ENCODE measurements at regions not wholly inside any gene's neighbourhood (a gene's known extent, or its start where the extent isn't known, plus 50 kb on each side); places are given as distances from the start of the nearest gene placed in this dataset.
A peak's percentile ranks its signal among the peaks of the same experiment; 100 is the strongest.
"Not testable (repeated sequence)": the region's sequence is repeated elsewhere in the genome, so short reads cannot be mapped to it uniquely, and the experiment has no call there.

DNA sequence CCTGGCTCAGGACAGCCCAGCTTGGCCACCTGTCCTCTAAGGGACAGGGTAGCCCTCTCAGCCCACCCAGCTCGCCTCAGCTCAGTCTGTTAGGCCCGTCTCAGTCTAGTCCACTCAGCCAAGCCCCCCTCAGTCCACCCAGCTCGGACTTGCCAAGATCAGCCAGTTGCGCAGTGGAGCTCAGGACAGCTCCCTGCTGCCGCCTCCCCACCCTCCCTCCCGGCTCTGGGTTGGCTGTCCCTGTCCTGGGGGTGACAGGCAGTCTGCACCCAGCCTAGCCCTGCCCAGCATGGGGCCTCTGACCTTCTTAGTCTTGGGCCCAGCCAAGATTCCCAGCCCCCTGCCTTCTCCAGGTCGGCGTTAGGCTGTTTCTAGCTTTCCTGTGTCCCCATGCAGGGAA lies 196.9 kb downstream of the TMEM121 start:
- DNase-seq (ENCODE audit: extremely low spot score in 2 of 2) = not testable (repeated sequence)

DNA sequence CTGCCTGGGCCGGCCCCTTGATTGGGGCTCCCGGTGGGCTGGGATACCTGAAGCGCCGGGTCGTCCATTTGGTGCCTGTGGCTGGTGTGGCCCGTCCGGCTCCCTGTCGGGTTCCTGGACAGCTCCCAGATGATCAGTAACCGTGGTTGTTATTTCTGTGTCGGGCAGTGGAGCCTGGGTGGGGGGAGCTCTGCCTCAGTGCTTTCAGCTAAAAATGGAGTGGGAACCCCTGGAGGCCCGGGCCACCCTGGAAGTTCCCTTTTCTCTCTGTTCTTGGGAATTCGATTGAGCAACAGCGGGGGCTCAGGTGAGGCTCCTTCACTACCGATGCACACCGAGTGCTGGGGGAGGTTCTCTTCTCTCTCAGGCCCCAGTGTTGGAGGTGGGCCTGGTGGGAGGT lies 197.4 kb downstream of the TMEM121 start:
- H3K27me3 ChIP-seq; DNase-seq (ENCODE audit: extremely low spot score in 2 of 2); H3K36me3 ChIP-seq; H3K27ac ChIP-seq; H3K4me1 ChIP-seq; H3K9me3 ChIP-seq; intact Hi-C loops (cut with DNase I); H3K4me3 ChIP-seq: not testable (repeated sequence)

More for the DNA sequence above, 196.9 kb downstream of the TMEM121 start:
- H3K27ac ChIP-seq; H3K36me3 ChIP-seq; H3K4me3 ChIP-seq; intact Hi-C loops (cut with DNase I); H3K27me3 ChIP-seq; H3K9me3 ChIP-seq; H3K4me1 ChIP-seq: not testable (repeated sequence)

DNA sequence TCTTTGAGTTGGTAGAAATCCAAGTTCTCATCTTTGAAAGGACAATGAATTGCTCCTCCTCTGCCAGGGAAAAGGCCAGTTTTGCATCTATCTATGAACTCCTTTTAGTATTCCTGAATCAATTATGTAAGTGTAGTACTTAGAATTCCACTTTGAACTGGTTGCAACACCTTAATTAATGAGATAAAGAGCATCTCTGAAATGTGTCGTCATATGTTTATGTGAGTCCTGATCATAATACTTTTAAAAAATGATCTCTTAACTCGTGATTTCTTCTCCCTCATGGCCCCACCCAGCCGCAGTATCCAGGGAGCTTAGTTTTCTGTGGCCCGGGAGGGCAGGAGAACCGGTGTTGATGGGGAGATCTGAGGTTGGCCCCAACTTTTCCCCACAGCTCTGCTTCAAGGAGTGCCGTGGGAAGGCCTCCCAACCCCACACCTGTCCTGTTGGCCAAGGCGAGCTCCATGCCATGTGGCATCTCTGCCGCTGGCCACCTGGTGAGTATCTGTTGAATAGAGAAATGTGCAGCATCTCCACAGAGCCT lies 203.5 kb downstream of the TMEM121 start:
- H3K4me3 ChIP-seq; H3K36me3 ChIP-seq; H3K9me3 ChIP-seq; DNase-seq (ENCODE audit: extremely low spot score in 2 of 2); intact Hi-C loops (cut with DNase I); H3K27me3 ChIP-seq; H3K4me1 ChIP-seq; H3K27ac ChIP-seq: not testable (repeated sequence)

DNA sequence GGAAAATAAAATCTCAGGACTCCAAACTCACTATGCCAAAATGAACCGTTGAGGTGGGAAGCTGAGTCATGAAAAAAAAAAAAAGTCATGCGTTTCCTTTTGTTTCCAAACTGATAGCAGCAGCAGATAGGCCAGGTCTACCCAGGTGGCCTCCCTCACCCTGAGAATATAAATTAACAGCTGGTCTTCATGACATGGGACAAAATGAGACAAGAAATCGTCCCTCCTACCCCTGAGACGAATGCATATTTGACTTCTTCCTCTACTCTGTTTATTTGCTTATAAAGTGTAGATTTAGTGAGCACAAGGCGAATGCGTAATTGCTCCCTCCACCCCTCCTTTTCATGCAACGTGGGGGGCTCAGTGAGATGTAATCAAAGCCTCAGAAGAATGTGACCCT lies 204.3 kb downstream of the TMEM121 start:
- H3K4me1 ChIP-seq; H3K27ac ChIP-seq; H3K36me3 ChIP-seq; DNase-seq (ENCODE audit: extremely low spot score in 2 of 2); H3K27me3 ChIP-seq; H3K9me3 ChIP-seq; intact Hi-C loops (cut with DNase I); H3K4me3 ChIP-seq: not testable (repeated sequence)

DNA sequence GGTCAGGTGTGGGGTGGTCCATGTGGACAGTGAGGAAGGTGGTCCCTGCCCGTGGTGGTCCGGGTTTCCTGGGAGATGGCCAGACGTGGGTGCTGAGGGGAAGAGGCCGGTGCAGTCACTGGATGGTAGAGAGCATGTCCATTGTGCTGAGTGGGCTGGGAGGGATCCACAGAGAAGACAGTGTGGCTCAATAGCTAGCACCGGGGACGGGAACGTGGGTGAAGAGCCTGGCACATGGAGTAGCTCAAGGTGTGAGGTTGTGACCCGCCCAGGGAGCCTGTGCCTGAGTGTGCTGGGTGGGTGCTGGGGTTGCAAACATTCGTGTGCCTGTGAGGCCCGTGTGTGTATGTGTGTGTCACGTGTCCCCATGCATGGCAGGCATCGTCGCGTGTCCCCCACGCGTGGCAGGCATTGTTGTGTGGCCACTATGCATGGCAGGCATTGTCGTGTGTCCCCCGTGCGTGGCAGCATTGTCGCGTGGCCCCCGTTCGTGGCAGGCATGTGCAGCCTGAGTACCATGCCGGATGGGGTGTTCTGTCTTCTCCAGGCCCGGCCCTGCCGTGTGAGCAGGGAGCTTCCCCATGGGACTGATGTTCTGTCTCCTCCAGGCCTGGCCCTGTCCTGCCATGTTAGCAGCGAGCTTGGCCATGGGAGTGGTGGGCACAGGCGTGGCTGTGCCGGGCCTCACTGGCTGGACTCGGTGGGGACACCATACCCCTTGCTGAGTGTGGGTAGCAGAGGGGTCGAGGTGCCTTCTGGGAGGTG lies 205.0 kb downstream of the TMEM121 start:
- DNase-seq (ENCODE audit: extremely low spot score in 2 of 2); H3K9me3 ChIP-seq; H3K27ac ChIP-seq; H3K4me3 ChIP-seq; H3K4me1 ChIP-seq; intact Hi-C loops (cut with DNase I); H3K27me3 ChIP-seq; H3K36me3 ChIP-seq: not testable (repeated sequence)

DNA sequence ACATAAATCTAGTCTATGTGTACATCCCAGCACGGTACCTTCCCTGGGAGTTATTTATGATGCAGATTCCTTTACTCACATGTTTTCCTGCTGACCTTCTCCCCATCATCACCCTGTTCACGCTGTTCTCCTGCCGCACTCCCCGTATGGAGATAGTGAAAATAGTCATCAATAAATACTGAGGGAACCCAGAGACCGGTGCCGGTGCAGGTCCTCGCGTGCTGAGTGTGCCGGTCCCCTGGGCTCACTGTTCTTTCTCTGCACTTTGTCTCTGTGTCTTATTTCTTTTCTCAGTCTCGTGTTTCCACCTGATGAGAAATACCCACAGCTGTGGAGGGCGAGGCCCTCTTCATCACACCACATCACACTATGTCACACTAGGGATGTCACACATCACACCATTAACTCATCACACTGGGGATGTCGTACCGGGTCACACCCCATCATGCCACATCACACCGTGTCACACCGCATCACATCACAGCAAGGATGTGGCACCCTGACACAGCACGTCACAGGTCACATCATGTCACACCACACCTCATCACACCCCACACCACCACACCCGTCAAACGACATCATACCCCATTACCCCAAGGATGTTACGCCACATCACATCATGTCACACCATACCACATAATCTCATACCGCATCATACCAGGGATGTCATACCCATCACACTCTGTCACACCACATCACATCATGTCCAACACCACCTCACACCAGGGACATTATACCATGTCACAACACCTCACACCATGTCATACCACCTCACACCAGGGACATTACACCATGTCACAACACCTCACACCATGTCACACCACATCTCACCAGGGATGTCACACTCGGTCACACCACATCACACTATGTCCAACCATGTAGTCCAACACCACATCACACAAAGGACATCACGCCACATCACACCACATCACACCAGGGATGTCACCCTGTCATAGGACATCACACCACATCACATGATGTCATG lies 207.0 kb downstream of the TMEM121 start:
- Histone ChIP-seq H3K27me3 (no peaks in the 10 kb centered on the region), H3K36me3 (no peaks in the 10 kb centered on the region), H3K4me3 (no peak overlapping the region), H3K27ac (no peak overlapping the region), H3K4me1 (no peaks in the 10 kb centered on the region), H3K9me3 (no peaks in the 10 kb centered on the region)
- TF ChIP-seq POLR2A (IDR thresholded peaks at IDR 0.05) (no peak), POLR2AphosphoS5 (IDR thresholded peaks at IDR 0.05; ENCODE audit: insufficient read depth in 1 of 2, low read depth in 1 of 2) (no peak)
- TF ChIP-seq, protein P1, sequence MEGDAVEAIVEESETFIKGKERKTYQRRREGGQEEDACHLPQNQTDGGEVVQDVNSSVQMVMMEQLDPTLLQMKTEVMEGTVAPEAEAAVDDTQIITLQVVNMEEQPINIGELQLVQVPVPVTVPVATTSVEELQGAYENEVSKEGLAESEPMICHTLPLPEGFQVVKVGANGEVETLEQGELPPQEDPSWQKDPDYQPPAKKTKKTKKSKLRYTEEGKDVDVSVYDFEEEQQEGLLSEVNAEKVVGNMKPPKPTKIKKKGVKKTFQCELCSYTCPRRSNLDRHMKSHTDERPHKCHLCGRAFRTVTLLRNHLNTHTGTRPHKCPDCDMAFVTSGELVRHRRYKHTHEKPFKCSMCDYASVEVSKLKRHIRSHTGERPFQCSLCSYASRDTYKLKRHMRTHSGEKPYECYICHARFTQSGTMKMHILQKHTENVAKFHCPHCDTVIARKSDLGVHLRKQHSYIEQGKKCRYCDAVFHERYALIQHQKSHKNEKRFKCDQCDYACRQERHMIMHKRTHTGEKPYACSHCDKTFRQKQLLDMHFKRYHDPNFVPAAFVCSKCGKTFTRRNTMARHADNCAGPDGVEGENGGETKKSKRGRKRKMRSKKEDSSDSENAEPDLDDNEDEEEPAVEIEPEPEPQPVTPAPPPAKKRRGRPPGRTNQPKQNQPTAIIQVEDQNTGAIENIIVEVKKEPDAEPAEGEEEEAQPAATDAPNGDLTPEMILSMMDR (IDR thresholded peaks at IDR 0.05) = no peak
- intact Hi-C loops (cut with DNase I) = no loop called here
- DNase-seq (ENCODE audit: extremely low spot score in 2 of 2) = peak in 1 of 2 donors; percentile 91

DNA sequence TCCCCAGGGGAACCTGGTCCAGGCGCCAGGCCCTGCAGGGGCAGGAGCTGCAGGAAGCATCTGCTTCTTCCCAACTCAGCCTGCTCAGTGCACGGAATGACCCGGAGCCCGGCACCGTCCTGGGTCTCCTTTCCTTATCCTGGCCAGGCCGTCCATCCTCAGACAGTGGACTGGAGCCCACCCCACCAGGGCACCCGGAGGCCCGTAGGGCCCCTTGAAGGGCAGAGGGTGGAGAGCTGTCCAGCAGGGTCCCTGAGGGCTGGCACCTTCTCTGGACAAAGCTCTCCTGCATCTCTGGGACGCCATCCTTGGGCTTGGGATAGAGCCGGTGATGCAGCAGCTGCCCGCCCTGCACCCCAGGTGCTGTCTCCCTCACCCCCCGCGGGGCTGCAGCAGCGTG lies 207.9 kb downstream of the TMEM121 start:
- intact Hi-C loops (cut with DNase I); H3K27ac ChIP-seq; H3K9me3 ChIP-seq; H3K4me1 ChIP-seq; H3K36me3 ChIP-seq; DNase-seq (ENCODE audit: extremely low spot score in 2 of 2); H3K27me3 ChIP-seq; H3K4me3 ChIP-seq: not testable (repeated sequence)

DNA sequence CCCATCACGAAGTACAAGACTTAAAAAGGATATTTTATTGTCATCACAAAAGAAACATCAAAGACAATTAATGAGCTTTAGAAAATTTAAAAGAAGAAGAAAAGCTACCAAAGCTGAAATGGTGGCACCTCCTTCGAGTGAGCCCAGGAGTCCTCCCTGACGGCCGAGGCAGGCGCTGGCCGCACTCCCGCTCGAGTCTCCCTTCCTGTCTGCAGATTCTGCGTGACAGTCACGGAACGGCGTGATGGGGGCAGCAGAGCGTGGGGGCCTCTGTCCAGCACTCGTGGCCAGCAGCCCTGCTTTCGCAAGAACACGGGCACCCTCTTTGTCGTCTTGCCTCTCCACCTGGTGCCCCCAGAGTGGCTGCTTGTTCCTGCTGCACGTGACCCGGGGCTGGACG lies 209.9 kb downstream of the TMEM121 start:
- H3K9me3 ChIP-seq; H3K36me3 ChIP-seq; intact Hi-C loops (cut with DNase I); DNase-seq (ENCODE audit: extremely low spot score in 2 of 2); H3K4me3 ChIP-seq; H3K4me1 ChIP-seq; H3K27me3 ChIP-seq; H3K27ac ChIP-seq: not testable (repeated sequence)
